Activated T-cell treated with anti-CD3 and anti-CD28 coated beads, Interleukin-2, amount 50 U/mL, for 4 hours (primary cell): ENCODE measurements at regions not wholly inside any gene's neighbourhood (a gene's known extent, or its start where the extent isn't known, plus 50 kb on each side); places are given as distances from the start of the nearest gene placed in this dataset.

ENCODE experiments used
- ATAC-seq, 2 donors: fragments of 200-7000 bp; cut with Tn5 transposase; one replicate each; pipeline ENCODE4 v1.10.0; 2021
- DNase-seq: peaks from one replicate; pipeline ENCODE4 v3.0.0-alpha.2; 2020
- H3K27me3 Mint-ChIP-seq: one replicate; pipeline ENCODE4 v1.8.0; 2021; ENCODE audit warnings: low read depth, mixed read lengths
- H3K36me3 Mint-ChIP-seq: one replicate; pipeline ENCODE4 v1.8.0; 2022; ENCODE audit warnings: mixed read lengths; ENCODE audit not compliant: insufficient read depth
- H3K4me1 Mint-ChIP-seq: one replicate; pipeline ENCODE4 v1.8.0; 2021; ENCODE audit warnings: low read depth, mixed read lengths
- H3K4me3 Mint-ChIP-seq: one replicate; pipeline ENCODE4 v1.8.0; 2021; ENCODE audit warnings: mild to moderate bottlenecking, moderate library complexity, mixed read lengths
- H3K9me3 Mint-ChIP-seq: one replicate; pipeline ENCODE4 v1.8.0; 2021; ENCODE audit warnings: mixed read lengths

GRCh38 chr13:59247171-59247570, 916.6 kb downstream of the DIAPH3 start:
- no peak overlapping the region for H3K4me3 Mint-ChIP-seq
- no peaks in the 10 kb centered on the region for H3K36me3 Mint-ChIP-seq
- DNase-seq: no peak

GRCh38 chr13:59250336-59251189, 913.2 kb downstream of the DIAPH3 start:
- Mint-ChIP-seq H3K36me3 (no peaks in the 10 kb centered on the region), H3K4me1 (no peaks in the 10 kb centered on the region), H3K4me3 (no peak overlapping the region), H3K9me3 (no peaks in the 10 kb centered on the region), H3K27me3 (no peaks in the 10 kb centered on the region)
- ATAC-seq (no peak), DNase-seq (no peak)

More at GRCh38 chr13:59247171-59247570, 916.6 kb downstream of the DIAPH3 start:
- no peaks in the 10 kb centered on the region for H3K27me3 Mint-ChIP-seq
- ATAC-seq: no peak
- H3K9me3 Mint-ChIP-seq: no peaks in the 10 kb centered on the region
- no peaks in the 10 kb centered on the region for H3K4me1 Mint-ChIP-seq

- Mint-ChIP-seq H3K9me3 (no peaks in the 10 kb centered on the region), H3K27me3 (no peaks in the 10 kb centered on the region), H3K4me1 (no peaks in the 10 kb centered on the region), H3K36me3 (no peaks in the 10 kb centered on the region), H3K4me3 (no peak overlapping the region)
- no peak for DNase-seq
- ATAC-seq: no peak
Measured at GRCh38 chr13:59259165-59260000, 904.3 kb downstream of the DIAPH3 start.

- DNase-seq: no peak
- Mint-ChIP-seq H3K9me3 (no peaks in the 10 kb centered on the region), H3K27me3 (peaks cover 3% of the 10 kb centered on the region), H3K4me1 (no peaks in the 10 kb centered on the region), H3K36me3 (no peaks in the 10 kb centered on the region), H3K4me3 (no peak overlapping the region)
- ATAC-seq: no peak
Measured at GRCh38 chr13:59261928-59262488, 901.7 kb downstream of the DIAPH3 start.

- Mint-ChIP-seq H3K4me3 (no peak overlapping the region), H3K36me3 (no peaks in the 10 kb centered on the region), H3K27me3 (peaks cover 3% of the 10 kb centered on the region), H3K4me1 (no peaks in the 10 kb centered on the region), H3K9me3 (no peaks in the 10 kb centered on the region)
- ATAC-seq (no peak), DNase-seq (no peak)
Measured at GRCh38 chr13:59263531-59263930, 900.2 kb downstream of the DIAPH3 start.

GRCh38 chr13:59266478-59267063, 897.2 kb downstream of the DIAPH3 start:
- H3K36me3 Mint-ChIP-seq: no peaks in the 10 kb centered on the region
- no peak overlapping the region for H3K4me3 Mint-ChIP-seq
- DNase-seq (no peak), ATAC-seq (no peak)
- H3K4me1 Mint-ChIP-seq: no peaks in the 10 kb centered on the region
- H3K27me3 Mint-ChIP-seq: peaks cover 5% of the 10 kb centered on the region
- no peaks in the 10 kb centered on the region for H3K9me3 Mint-ChIP-seq

GRCh38 chr13:59269476-59269875, 894.3 kb downstream of the DIAPH3 start:
- Mint-ChIP-seq H3K9me3 (no peaks in the 10 kb centered on the region), H3K4me1 (no peaks in the 10 kb centered on the region), H3K27me3 (peaks cover 5% of the 10 kb centered on the region), H3K36me3 (no peaks in the 10 kb centered on the region), H3K4me3 (no peak overlapping the region)
- ATAC-seq (no peak), DNase-seq (no peak)

- Mint-ChIP-seq H3K9me3 (no peaks in the 10 kb centered on the region), H3K27me3 (peaks cover 4% of the 10 kb centered on the region), H3K4me1 (no peaks in the 10 kb centered on the region), H3K4me3 (no peak overlapping the region), H3K36me3 (no peaks in the 10 kb centered on the region)
- ATAC-seq: no peak
- no peak for DNase-seq
Measured at GRCh38 chr13:59270327-59270726, 893.4 kb downstream of the DIAPH3 start.

GRCh38 chr13:59274958-59275727, 888.6 kb downstream of the DIAPH3 start:
- H3K9me3 Mint-ChIP-seq: no peaks in the 10 kb centered on the region
- ATAC-seq: no peak
- H3K4me1 Mint-ChIP-seq: no peaks in the 10 kb centered on the region
- no peak for DNase-seq
- peaks cover 3% of the 10 kb centered on the region for H3K27me3 Mint-ChIP-seq
- H3K36me3 Mint-ChIP-seq: no peaks in the 10 kb centered on the region
- no peak overlapping the region for H3K4me3 Mint-ChIP-seq

GRCh38 chr13:59276436-59276835, 887.3 kb downstream of the DIAPH3 start:
- ATAC-seq (no peak), DNase-seq (no peak)
- Mint-ChIP-seq H3K36me3 (no peaks in the 10 kb centered on the region), H3K27me3 (peaks cover 1% of the 10 kb centered on the region), H3K4me3 (no peak overlapping the region), H3K9me3 (no peaks in the 10 kb centered on the region), H3K4me1 (no peaks in the 10 kb centered on the region)

- Mint-ChIP-seq H3K27me3 (peaks cover 1% of the 10 kb centered on the region), H3K36me3 (no peaks in the 10 kb centered on the region), H3K4me1 (no peaks in the 10 kb centered on the region)
Measured at GRCh38 chr13:59277106-59277505, 886.6 kb downstream of the DIAPH3 start.

GRCh38 chr13:59279028-59279427, 884.7 kb downstream of the DIAPH3 start:
- DNase-seq: no peak
- Mint-ChIP-seq H3K27me3 (peaks cover 1% of the 10 kb centered on the region), H3K36me3 (no peaks in the 10 kb centered on the region), H3K4me1 (no peaks in the 10 kb centered on the region), H3K4me3 (no peak overlapping the region), H3K9me3 (no peaks in the 10 kb centered on the region)
- no peak for ATAC-seq

More at GRCh38 chr13:59277106-59277505, 886.6 kb downstream of the DIAPH3 start:
- DNase-seq (no peak), ATAC-seq (no peak)
- Mint-ChIP-seq H3K4me3 (no peak overlapping the region), H3K9me3 (no peaks in the 10 kb centered on the region)

GRCh38 chr13:59279576-59279975, 884.2 kb downstream of the DIAPH3 start:
- DNase-seq (no peak), ATAC-seq (no peak)
- H3K9me3 Mint-ChIP-seq: no peaks in the 10 kb centered on the region
- H3K4me1 Mint-ChIP-seq: no peaks in the 10 kb centered on the region
- H3K27me3 Mint-ChIP-seq: peaks cover 1% of the 10 kb centered on the region
- H3K36me3 Mint-ChIP-seq: no peaks in the 10 kb centered on the region
- H3K4me3 Mint-ChIP-seq: no peak overlapping the region

- Mint-ChIP-seq H3K27me3 (no peaks in the 10 kb centered on the region), H3K36me3 (no peaks in the 10 kb centered on the region), H3K4me1 (no peaks in the 10 kb centered on the region), H3K4me3 (no peak overlapping the region), H3K9me3 (no peaks in the 10 kb centered on the region)
- DNase-seq: no peak
- ATAC-seq: no peak
Measured at GRCh38 chr13:59280297-59280696, 883.4 kb downstream of the DIAPH3 start.
